GM12878 (cell line): ENCODE measurements at regions not wholly inside any gene's neighbourhood (a gene's known extent, or its start where the extent isn't known, plus 50 kb on each side); places are given as distances from the start of the nearest gene placed in this dataset.

Experiments used
- ATAC-seq: fragments of 200-7000 bp; cut with Tn5 transposase; 3 replicates; pipeline ENCODE4 v1.9.1; 2020; ENCODE audit warnings: mild to moderate bottlenecking, moderate library complexity
- BruUV-seq: library from RNA; stranded (reverse); fragments of 400-500 nt; replicated peaks from 2 replicates; lab custom pipeline; 2021; lab: Mats Ljungman, UMichigan
- CTCF ChIA-PET: fragments of 300-600 bp; sonication (Branson Sonifier 250); formaldehyde crosslinking; extraction: SDS; loops from one replicate; lab custom pipeline; 2021; ENCODE audit warnings: inconsistent platforms; lab: Yijun Ruan, JAX
- POLR2A ChIA-PET: fragments of 350-600 bp; formaldehyde crosslinking; extraction: SDS; loops from one replicate; lab custom pipeline; 2021; ENCODE audit warnings: inconsistent platforms; lab: Charles Lee
- RAD21 ChIA-PET: fragments of 300-600 bp; sonication (Branson Sonifier 250); formaldehyde crosslinking; loops from one replicate; lab custom pipeline; 2023; ENCODE audit warnings: antibody characterized with exemption; ENCODE audit not compliant: unreplicated experiment; lab: Charles Lee
- SMC1A ChIA-PET: fragments of 300-600 bp; sonication (Branson Sonifier 250); formaldehyde crosslinking; loops from one replicate; lab custom pipeline; 2023; ENCODE audit not compliant: unreplicated experiment, uncharacterized antibody; lab: Charles Lee
- DNase-seq: peaks from one replicate; pipeline ENCODE4 v3.0.0-alpha.2; 2011; ENCODE audit warnings: low read depth, low spot score
- FAIRE-seq: peaks from 3 replicates; lab custom pipeline; 2011; peaks lifted over from hg19 to GRCh38; lab: Jason Lieb, UNC
- H2AFZ ChIP-seq: 2 replicates; pipeline ENCODE4 v1.6.0; 2011; ENCODE audit warnings: low read depth, low read length, control low read depth; ENCODE audit not compliant: control insufficient read depth
- H3K27ac ChIP-seq: 2 replicates; pipeline ENCODE4 v1.5.1; 2011; ENCODE audit warnings: control low read depth; ENCODE audit not compliant: control insufficient read depth, insufficient read depth
- H3K27me3 ChIP-seq, 2 experiments: replicated peaks in 1 of 2; 2 replicates each; pipeline versions ENCODE4 v1.6.0 to v1.6.1; 2011; ENCODE audit warnings: low read length in 1 of 2; ENCODE audit not compliant: control insufficient read depth in 2 of 2, insufficient read depth in 2 of 2
- H3K36me3 ChIP-seq, 2 experiments: 2 replicates each; pipeline ENCODE4 v1.5.1; 2011; ENCODE audit warnings: low read length in 1 of 2; ENCODE audit not compliant: control insufficient read depth in 2 of 2, insufficient read depth in 2 of 2
- H3K4me1 ChIP-seq: 2 replicates; pipeline ENCODE4 v1.6.1; 2011; ENCODE audit warnings: mild to moderate bottlenecking, low read length, moderate library complexity, mixed read lengths; ENCODE audit not compliant: control insufficient read depth, insufficient read depth
- H3K4me2 ChIP-seq: 2 replicates; pipeline ENCODE4 v1.6.0; 2011; ENCODE audit warnings: control low read depth; ENCODE audit not compliant: control insufficient read depth, insufficient read depth
- H3K4me3 ChIP-seq: fragments of 200-600 bp; sonication (generic); 2 replicates; pipeline ENCODE4 v1.5.1; 2016
- H3K79me2 ChIP-seq: 2 replicates; pipeline ENCODE4 v1.6.0; 2011; ENCODE audit warnings: low read length; ENCODE audit not compliant: control insufficient read depth, insufficient read depth
- H3K9ac ChIP-seq: 2 replicates; pipeline ENCODE4 v1.8.0; 2011; ENCODE audit warnings: low read length, control low read depth, mixed read lengths; ENCODE audit not compliant: control insufficient read depth, insufficient read depth
- H3K9me3 ChIP-seq: replicated peaks from 3 replicates; pipeline ENCODE4 v1.5.1; 2011; ENCODE audit warnings: mild to moderate bottlenecking, low read length; ENCODE audit not compliant: control insufficient read depth, insufficient read depth
- H4K20me1 ChIP-seq: 2 replicates; pipeline ENCODE4 v1.6.0; 2011; ENCODE audit not compliant: control insufficient read depth, insufficient read depth
- BRCA1 ChIP-seq: IDR thresholded peaks from 2 replicates; pipeline ENCODE4 v1.6.1; 2011; ENCODE audit warnings: low read depth, low read length, improper control_type of control experiment
- CHD1 ChIP-seq: IDR thresholded peaks from 2 replicates; pipeline ENCODE4 v1.6.1; 2012; ENCODE audit warnings: low read depth, low read length, improper control_type of control experiment
- CHD4 ChIP-seq: fragments of 200-600 bp; sonication (generic); IDR thresholded peaks from 2 replicates; pipeline ENCODE4 v1.6.1; 2016; ENCODE audit warnings: mild to moderate bottlenecking
- CREM ChIP-seq: IDR thresholded peaks from 2 replicates; pipeline ENCODE4 v1.6.1; 2014; ENCODE audit warnings: antibody characterized with exemption, low read depth
- ELK1 ChIP-seq: IDR thresholded peaks from 2 replicates; pipeline ENCODE4 v1.6.1; 2012; ENCODE audit warnings: low read depth, low read length, improper control_type of control experiment
- ETV6 ChIP-seq, 2 experiments: fragments of 450-650 bp in 1 of 2; IDR thresholded peaks in 1 of 2; conservative IDR thresholded peaks in 1 of 2; 2 replicates each; pipeline ENCODE4 v1.6.1; 2014; ENCODE audit warnings: antibody characterized with exemption in 1 of 2, borderline replicate concordance in 1 of 2, low read depth in 1 of 2, mild to moderate bottlenecking in 1 of 2, moderate library complexity in 1 of 2
- MTA3 ChIP-seq: IDR thresholded peaks from 2 replicates; pipeline ENCODE4 v1.6.1; 2012; ENCODE audit warnings: low read length, inconsistent platforms, borderline replicate concordance
- POU2F2 ChIP-seq: IDR thresholded peaks from 3 replicates; pipeline ENCODE4 v1.6.1; 2011; ENCODE audit warnings: low read depth, mild to moderate bottlenecking, low read length, borderline replicate concordance
- RELB ChIP-seq: fragments of 450-650 bp; IDR thresholded peaks from 2 replicates; pipeline ENCODE4 v1.6.1; 2017; ENCODE audit warnings: low read depth, mild to moderate bottlenecking, moderate library complexity
- SMC3 ChIP-seq: IDR thresholded peaks from 2 replicates; pipeline ENCODE4 v1.6.1; 2011; ENCODE audit warnings: low read length, improper control_type of control experiment, borderline replicate concordance
- SRF ChIP-seq, 2 experiments: IDR thresholded peaks; 2 replicates each; pipeline ENCODE4 v1.6.1; 2011; ENCODE audit warnings: low read depth in 2 of 2, low read length in 2 of 2, mild to moderate bottlenecking in 1 of 2, moderate library complexity in 1 of 2
- WRNIP1 ChIP-seq: IDR thresholded peaks from 2 replicates; pipeline ENCODE4 v1.6.1; 2011; ENCODE audit warnings: low read depth, low read length, improper control_type of control experiment, borderline replicate concordance
- ZNF274 ChIP-seq: IDR thresholded peaks from one replicate; pipeline ENCODE4 v1.8.0; 2011; ENCODE audit not compliant: insufficient read length, insufficient read depth
- ZNF592 ChIP-seq: fragments of 450-650 bp; IDR thresholded peaks from 2 replicates; pipeline ENCODE4 v1.6.1; 2017; ENCODE audit warnings: mild to moderate bottlenecking, moderate library complexity
- WGBS: methylation state at CpG from one replicate; pipeline ENCODE4 v1.1.6; 2016; ENCODE audit warnings: low lambda C conversion rate; ENCODE audit not compliant: insufficient replicate concordance, insufficient coverage; ENCODE audit errors: missing lambda C conversion rate; 5-methylcytosine and 5-hydroxymethylcytosine counted together
- in situ Hi-C: fragments of 300-500 bp; cut with MboI; formaldehyde crosslinking; loops from 9 replicates; pipeline ENCODE4 v1.14.3; 2018; ENCODE audit warnings: mixed read lengths
- intact Hi-C: fragments of 100-400 bp; cut with micrococcal nuclease; formaldehyde crosslinking; loops from one replicate; pipeline ENCODE4 v1.14.2; 2022; ENCODE audit not compliant: unreplicated experiment

DNA sequence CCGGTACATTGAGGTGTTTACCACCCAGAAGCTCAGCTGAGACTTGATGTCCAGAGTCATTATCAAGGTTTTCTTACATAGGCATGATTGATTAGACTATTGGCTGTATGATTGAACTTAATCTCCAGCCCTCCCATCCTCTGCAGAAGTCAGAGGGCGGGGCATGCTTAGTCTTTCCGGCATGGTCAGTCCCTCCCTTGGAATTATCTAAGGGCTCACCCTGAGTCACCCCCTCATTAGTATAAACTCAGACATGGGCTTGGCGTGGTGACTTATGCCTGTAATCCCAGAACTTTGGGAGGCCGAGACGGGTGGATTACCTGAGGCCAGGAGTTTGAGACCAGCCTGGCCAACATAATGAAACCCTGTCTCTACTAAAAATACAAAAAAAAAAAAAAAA, 243.9 kb downstream of the VAPA start:
- Histone ChIP-seq H3K36me3 (no peaks in the 10 kb centered on the region), H3K4me3 (no peak overlapping the region), H3K27ac (no peak overlapping the region), H3K9ac (no peak overlapping the region), H3K27me3 (no peaks in the 10 kb centered on the region; a peak in 1 of 4 replicates), H3K4me2 (no peak overlapping the region), H4K20me1 (no peaks in the 10 kb centered on the region), H3K79me2 (no peaks in the 10 kb centered on the region), H3K4me1 (no peaks in the 10 kb centered on the region), H3K9me3 (no peaks in the 10 kb centered on the region), H2AFZ (no peak overlapping the region)
- DNase-seq (no peak), FAIRE-seq (no peak), ATAC-seq (no peak)
- in situ Hi-C loops: no loop called here
- WGBS: 34% methylated on average over 6 of the region's 6 CpGs
- TF ChIP-seq RELB (no peak), CHD4 (no peak), ELK1 (no peak), SRF (IDR thresholded peaks at IDR 0.05; ENCODE audit: low read depth in 2 of 2, low read length in 2 of 2) (no peak), SMC3 (no peak), ZNF592 (no peak), MTA3 (no peak), BRCA1 (no peak), WRNIP1 (no peak), ETV6 (conservative IDR thresholded peaks at IDR 0.05 in 1 of 2, IDR thresholded peaks at IDR 0.05 in 1 of 2; ENCODE audit: borderline replicate concordance in 1 of 2, low read depth in 1 of 2) (no peak), CHD1 (no peak), CREM (no peak), ZNF274 (no peak), POU2F2 (no peak)
- SMC1A ChIA-PET: no interaction called here
- POLR2A ChIA-PET: interaction anchor here (0.5 kb wide), 1 partner anchor 171 kb away, joined by 5 read pairs; no protein-coding TSS in a partner anchor
- intact Hi-C loops: no loop called here
- CTCF ChIA-PET: no interaction called here
- RAD21 ChIA-PET: no interaction called here
- no TSS peak for BruUV-seq
